HG03097 (cell line): ENCODE measurements at regions not wholly inside any gene's neighbourhood (a gene's known extent, or its start where the extent isn't known, plus 50 kb on each side); places are given as distances from the start of the nearest gene placed in this dataset.

ENCODE experiments used
- ATAC-seq: cut with Tn5 transposase; IDR thresholded peaks from one replicate; pipeline ENCODE4 v1.9.1; 2021; ENCODE audit not compliant: unreplicated experiment, low FRiP score

GRCh38 chr2:36068086-36068485 is 287.5 kb upstream of the CRIM1 start:
- no peak for ATAC-seq

DNA sequence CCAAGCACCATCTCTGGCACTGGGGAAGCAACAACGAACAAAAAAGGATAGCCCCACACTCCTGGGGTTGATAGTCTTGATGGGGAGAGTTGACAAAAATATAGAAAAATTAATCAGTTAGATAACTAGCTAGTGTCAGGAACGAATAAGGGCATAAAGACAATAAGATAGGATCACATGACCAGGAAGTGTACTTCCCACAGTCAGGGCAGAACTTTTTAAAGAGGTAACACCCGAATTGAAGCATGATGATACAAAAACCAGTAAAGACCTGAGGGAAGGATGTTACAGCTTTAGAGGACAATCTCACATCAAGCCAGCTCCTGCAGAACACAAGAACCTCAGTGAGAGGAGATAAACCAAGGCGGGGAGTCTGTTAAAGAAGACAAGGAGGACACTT is 295.4 kb upstream of the CRIM1 start:
- no peak for ATAC-seq

DNA sequence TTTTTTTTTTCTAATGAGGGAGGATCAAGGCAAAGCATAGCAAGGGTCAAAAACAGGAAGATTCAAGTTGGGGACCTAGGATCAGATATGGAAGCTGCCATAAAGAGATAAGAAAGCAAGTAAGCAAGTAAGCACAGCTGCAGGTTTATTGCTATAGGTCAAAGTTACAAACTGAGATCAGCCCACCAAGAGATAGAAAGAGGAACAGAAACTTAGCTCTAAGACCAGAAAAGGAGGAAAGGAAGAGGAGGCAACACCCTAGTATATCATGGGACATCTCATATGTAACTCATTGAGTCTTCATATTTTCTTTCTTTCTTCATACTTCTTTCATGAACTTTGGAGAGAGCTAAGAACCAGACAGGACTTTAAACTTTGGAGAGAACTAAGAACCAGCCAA is 295.9 kb upstream of the CRIM1 start:
- peak; percentile 100 for ATAC-seq

GRCh38 chr2:36058953-36059352 is 296.6 kb upstream of the CRIM1 start:
- ATAC-seq = no peak

DNA sequence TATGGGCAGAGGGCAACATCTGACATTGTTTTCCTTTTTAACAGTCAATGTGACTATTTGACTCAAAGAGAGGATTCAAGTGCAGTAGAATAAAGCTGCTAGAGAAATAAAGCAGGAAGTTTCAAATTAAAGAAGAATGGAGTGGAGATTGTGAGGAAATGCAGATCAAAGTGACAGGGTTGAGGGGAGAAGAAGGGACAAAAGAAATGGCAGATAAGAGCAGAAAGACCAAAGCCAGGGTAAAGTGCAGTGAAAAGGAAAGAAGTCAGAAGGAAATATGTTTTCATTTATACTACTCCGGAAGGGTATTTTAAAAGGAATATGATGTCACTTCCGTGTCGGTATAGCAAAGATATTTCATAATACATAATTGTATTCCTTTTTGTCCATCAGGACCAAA is 297.5 kb upstream of the CRIM1 start:
- ATAC-seq = no peak

- ATAC-seq = no peak
These were observed 302.8 kb upstream of the CRIM1 start for GRCh38 chr2:36052819-36053218.

DNA sequence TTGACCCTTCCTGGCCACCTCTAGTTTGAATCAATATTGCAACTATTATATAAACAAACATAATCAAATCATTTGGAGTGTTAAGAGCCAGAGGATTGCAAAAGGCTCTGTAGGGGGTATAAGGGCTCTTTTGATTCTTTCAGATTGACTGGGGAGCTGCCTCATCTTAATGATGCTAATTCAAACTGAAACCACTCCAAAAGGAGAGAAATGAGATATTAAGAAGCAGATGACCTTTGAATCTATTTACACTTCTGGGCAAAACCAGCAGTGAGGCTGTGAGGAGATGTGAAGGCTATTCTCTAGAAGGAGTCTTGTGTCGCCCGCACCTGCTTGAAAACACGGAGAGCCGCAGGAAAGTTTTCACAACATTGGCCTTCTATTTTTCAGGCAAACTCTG is 311.2 kb upstream of the CRIM1 start:
- ATAC-seq = no peak

- no peak for ATAC-seq
These were observed 320.4 kb upstream of the CRIM1 start for GRCh38 chr2:36035137-36035536.

GRCh38 chr2:36032046-36032445 is 323.5 kb upstream of the CRIM1 start:
- no peak for ATAC-seq

DNA sequence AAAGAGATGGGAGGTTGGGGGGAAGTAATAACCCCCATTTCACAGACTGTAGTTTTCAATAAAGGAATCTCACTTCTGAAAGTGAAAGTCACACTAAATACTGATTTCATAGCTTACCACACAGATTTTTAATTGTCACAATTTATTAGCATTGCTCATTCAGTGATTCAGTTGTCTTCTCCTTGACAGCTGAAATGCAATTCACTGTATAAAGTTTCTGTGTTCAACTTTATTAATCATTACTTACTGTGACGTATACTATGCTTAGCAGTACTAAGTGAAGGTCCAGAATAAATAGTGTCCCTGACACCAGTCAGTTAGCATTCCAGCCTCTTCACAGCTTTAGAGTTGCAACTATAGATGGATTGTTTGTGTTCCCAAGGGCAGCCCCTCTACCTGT is 324.1 kb upstream of the CRIM1 start:
- ATAC-seq = no peak

- ATAC-seq = no peak
These were observed 328.0 kb upstream of the CRIM1 start for GRCh38 chr2:36027616-36028015.

GRCh38 chr2:36013064-36013463 is 342.5 kb upstream of the CRIM1 start:
- no peak for ATAC-seq

DNA sequence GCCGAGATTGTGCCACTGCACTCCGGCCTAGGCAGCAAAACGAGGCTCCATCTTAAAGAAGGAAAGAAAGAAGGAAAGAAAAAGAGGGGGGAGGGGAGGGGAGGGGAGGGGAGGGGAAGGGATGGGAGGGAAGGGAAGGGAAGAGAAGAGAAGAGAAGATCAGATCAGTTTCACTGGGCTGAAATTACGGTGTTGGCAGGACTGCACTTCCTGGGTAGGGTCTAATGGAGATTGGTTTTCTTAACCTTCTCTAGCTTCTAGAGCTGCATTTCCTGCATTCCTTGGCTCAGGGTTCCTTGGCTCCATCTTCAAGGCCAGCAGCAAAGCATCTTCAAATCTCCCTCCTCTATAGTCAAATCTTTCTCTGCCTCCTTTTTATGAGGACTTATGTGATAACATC is 349.1 kb upstream of the CRIM1 start:
- no peak for ATAC-seq

DNA sequence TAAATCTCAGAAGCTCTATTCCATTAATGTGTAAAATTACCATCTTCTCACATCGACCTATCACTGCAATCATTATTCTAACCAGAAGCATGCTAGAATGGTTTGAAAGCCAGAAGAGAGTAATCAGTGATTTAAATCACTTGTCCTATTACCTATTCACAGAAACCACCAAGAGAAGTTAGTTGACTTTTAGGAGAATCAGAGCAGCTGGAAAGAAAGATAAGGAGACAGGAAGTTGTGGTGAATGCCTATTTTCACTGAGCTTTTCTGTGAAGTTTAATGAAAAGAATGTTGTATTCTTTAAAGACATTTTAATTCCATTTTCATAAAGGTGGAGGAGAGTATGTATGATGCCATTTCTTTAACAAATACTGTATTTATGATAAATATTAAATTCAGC is 352.6 kb upstream of the CRIM1 start:
- ATAC-seq = no peak

DNA sequence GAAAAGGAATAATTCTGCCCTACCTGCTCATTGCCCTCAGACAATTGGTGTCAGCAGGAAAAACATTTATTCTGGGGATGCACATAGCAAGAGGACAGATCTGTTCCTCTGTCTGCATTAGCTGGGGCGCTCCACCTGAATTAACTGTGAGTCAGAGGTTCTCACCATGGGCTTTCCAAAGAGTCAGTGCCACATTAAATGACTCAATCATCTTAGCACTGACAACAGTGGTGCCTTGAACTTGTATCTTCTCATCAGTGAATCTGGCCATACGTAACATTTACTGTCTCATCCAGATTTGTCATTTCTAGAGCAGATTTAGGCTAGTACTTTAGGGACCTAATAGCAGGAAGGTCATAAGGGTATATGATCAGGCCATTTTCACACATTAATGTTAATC is 358.1 kb upstream of the CRIM1 start:
- no peak for ATAC-seq

DNA sequence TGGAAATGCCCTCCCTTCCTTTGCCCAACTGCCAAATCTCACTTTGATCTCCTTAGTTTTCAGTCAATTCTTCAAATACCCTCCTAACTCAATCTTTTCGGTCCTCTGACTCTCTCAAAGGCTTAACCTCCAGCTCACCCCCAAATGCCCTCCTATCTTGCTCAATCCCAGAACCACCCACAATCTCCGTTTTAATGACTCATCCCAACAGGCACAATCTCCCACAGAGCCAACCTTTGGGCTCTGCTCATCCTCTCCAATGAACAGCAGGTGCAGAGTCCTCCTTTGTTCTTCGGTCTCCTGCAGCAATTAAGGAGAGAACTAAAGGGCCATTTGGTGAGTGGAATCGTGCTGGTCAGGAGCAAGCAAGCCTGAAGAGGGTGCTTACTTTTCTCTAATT is 366.1 kb upstream of the CRIM1 start:
- no peak for ATAC-seq

- no peak for ATAC-seq
These were observed 366.5 kb upstream of the CRIM1 start for GRCh38 chr2:35989040-35989439.

GRCh38 chr2:35986871-35987270 is 368.7 kb upstream of the CRIM1 start:
- ATAC-seq = no peak

- peak; percentile 99 for ATAC-seq
These were observed 377.4 kb upstream of the CRIM1 start for GRCh38 chr2:35978218-35978617.

- ATAC-seq = no peak
These were observed 379.0 kb upstream of the CRIM1 start for GRCh38 chr2:35976611-35977010.

- ATAC-seq = no peak
These were observed 381.8 kb upstream of the CRIM1 start for GRCh38 chr2:35973737-35974132.

DNA sequence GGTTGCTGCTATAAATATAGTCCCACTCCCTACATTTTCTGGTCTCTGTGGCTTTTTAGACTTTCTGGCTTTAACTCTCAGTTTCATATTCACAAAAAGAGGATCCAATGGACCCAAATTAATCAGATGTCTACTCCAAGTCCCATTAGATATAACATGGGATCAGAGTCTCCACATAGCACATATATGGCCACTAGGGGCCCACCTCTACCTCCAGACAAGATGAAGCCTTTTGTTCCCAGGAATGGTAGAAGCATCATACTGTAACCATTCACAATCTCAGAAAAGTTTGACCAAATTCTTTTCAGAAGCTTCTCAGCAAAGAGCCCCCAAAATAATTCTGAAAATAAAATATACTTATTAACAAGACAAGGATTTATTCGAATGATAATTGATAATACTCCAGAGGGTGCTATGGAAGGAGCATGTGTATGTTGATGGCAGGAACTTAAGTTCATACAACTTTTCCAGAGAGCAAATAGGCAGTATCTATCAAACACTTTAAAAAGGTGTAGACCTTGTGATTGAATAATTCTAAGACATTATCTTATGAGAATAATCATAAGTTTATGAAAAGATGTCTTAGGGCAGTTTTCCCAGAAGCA is 382.3 kb upstream of the CRIM1 start:
- ATAC-seq = peak; percentile 81

- no peak for ATAC-seq
These were observed 391.8 kb upstream of the CRIM1 start for GRCh38 chr2:35963824-35964223.
